Stimulated activated naive CD4-positive, alpha-beta T cell treated with Interleukin-2 at 50 U/mL for 16 hours (primary cell): ENCODE measurements at regions not wholly inside any gene's neighbourhood (a gene's known extent, or its start where the extent isn't known, plus 50 kb on each side); places are given as distances from the start of the nearest gene placed in this dataset.

ENCODE experiments used
- DNase-seq: peaks from one replicate; lab custom pipeline; 2025; lab: John Stamatoyannopoulos, UW

DNA sequence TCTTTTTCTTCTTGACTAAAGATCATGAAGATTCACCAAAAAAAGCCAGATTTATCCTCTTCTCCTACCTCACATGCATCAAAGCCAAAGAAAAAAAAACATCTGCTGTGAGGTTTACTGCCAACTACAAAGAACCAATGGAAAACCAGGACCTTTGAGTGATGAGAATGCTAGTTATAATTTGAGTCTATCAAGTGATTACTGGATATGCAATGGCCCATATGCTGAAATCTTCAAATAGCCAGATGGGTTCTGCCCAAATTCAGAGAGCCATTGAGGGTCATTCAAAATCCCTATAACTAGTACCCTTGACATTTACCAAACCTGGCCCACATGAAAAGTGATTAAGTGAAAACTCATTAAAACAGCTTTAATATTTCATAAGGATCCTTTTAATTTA, 78.4 kb upstream of the ACO1 start:
- DNase-seq = no peak

DNA sequence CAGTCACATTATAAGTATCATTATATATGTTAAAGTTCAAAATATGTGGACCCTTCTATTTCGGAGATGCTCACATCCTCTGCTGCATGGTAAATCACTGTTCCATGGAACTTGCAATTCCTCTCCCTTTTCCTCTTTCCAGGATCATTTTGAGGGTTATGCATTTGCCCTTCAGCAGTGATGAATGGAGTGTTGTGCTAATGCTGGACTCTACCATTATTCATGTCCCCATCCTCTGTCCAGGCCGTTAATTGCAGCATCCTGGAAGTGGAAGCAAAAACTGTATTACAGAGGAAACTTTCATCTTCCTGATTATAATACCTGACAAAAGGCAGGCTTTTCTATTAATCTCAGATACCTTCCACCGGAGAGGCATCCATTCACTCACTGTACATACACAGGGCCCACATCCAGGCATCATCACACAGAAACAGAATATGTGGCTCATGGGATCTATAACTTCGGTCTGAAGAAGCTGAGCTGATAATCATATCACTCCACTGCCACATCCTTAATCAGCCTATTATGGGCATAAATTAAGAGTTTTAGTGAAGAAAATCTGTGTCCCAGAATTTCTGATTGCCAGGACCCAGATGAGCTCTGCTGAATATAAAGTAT, 65.0 kb upstream of the ACO1 start:
- no peak for DNase-seq

DNA sequence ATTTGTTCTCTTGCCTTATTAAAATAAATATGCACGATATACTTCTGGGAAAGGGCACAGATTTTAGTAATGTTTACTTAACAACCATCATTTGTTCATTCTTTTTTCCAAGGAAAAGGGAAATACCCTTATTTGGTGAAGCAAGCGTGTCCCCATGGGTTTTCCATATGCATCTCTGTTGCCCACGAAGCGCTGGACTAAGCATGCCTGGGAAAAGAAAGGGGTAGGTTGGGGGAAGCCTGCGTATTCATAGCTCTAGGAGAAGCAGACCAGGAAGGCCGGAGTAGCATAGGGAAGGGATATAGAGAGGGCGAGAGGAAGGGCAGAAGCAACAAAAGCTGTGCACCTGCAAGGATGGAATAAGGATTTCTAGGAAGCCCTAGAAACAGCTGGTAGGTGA, 61.8 kb upstream of the ACO1 start:
- DNase-seq = no peak

DNA sequence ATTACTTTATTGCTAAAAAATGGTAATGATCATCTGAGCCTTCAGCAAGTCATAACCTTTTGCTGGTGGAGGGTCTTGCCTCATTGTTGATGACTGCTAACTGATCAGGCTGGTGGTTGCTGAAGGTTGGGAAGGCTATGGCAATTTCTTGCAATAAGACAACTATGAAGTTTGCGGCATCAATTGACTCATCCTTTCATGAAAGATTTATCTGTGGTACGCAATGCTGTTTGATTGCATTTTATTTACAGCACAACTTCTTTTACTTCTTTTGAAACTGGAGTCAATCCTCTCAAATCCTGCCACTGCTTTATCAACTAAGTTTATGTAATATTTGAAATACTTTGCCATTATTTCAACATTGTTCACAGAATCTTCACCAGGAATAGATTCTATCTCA, 58.3 kb upstream of the ACO1 start:
- DNase-seq = no peak

DNA sequence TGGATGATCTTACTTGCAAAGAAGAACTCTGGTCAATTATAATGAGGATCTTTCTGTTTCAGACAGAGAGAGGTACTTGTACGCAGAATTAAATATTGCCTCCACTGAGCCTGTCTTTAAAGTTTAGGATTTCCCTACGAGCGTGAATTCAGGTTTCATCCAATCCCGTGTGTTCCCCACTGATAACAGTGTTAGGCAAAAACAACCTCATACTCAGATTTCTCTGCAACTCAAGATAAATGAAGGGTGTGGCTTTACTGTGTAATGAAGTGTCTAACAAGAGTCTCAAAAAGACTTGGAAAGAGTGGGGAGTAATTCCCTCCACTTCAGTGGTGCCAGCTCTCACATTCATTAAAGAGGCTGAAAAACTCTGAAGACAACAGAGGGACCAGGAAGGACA, 53.2 kb upstream of the ACO1 start:
- DNase-seq = no peak

DNA sequence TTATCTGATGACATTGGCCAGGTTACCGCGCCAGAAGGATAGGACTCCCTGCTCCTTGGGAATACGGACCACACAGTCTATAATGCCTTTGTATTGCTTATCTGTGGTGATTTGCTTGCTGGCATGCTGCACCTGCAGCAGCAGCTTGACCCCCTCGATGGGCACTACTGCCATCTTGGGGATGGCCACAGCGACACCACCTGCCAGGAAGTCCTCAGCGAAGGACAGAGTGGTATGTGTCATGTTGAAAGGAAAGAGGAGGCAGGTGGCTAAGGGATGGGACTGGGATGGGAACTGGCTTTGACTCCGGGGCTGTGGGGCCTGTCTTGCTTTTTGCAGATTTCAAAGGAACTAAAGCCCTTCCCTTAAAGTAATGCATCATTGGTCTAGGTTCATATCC, 50.3 kb upstream of the ACO1 start:
- no peak for DNase-seq
